Vagina (tissue), 2 donors: ENCODE measurements at regions not wholly inside any gene's neighbourhood (a gene's known extent, or its start where the extent isn't known, plus 50 kb on each side); places are given as distances from the start of the nearest gene placed in this dataset.
"Not testable (repeated sequence)": the region's sequence is repeated elsewhere in the genome, so short reads cannot be mapped to it uniquely, and the experiment has no call there.

ENCODE experiments used
- CTCF ChIP-seq, 3 experiments: fragments of 450-650 bp in 2 of 3; fragments of 200-600 bp in 1 of 3; sonication (generic) in 1 of 3; IDR thresholded peaks; one replicate each; pipeline ENCODE4 v1.5.1; 2017 to 2019; ENCODE audit warnings: antibody characterized with exemption in 3 of 3, mild to moderate bottlenecking in 2 of 3, moderate library complexity in 2 of 3
- POLR2A ChIP-seq, 2 donors: fragments of 450-650 bp; IDR thresholded peaks; one replicate each; pipeline ENCODE4 v1.6.1; 2017; ENCODE audit warnings: antibody characterized with exemption in 2 of 2, mild to moderate bottlenecking in 2 of 2, moderate library complexity in 2 of 2

DNA sequence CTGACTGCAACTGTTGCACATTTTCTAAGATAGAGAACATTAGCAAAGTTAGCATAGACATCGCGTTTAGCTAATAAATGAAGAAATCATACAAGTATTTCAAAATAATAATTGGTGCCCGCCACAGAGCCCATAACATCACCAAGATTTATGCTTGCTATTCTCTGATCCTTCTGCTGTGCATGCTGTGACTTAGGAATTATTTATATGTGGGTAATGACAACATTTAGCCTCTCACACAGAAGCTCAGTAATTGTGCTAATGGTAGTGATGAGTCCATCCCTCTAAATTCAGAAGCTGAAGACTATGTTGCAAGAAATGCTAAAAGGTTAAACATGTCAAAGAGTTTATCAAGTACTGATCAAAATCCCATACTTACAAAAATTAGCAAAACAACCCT lies 677.0 kb upstream of the PABPC5 start:
- TF ChIP-seq CTCF, POLR2A (IDR thresholded peaks at IDR 0.05): not testable (repeated sequence)
